NCI-H748 treated with DMSO at 0.1 percent for 48 hours (cell line): ENCODE measurements at regions not wholly inside any gene's neighbourhood (a gene's known extent, or its start where the extent isn't known, plus 50 kb on each side); places are given as distances from the start of the nearest gene placed in this dataset.
"Not testable (repeated sequence)": the region's sequence is repeated elsewhere in the genome, so short reads cannot be mapped to it uniquely, and the experiment has no call there.

Experiments
- DNase-seq: peaks from one replicate; lab custom pipeline; 2025; lab: John Stamatoyannopoulos, UW

- DNase-seq: no peak
Measured at GRCh38 chr2:223181561-223181960, 129.6 kb downstream of the KCNE4 start.

DNA sequence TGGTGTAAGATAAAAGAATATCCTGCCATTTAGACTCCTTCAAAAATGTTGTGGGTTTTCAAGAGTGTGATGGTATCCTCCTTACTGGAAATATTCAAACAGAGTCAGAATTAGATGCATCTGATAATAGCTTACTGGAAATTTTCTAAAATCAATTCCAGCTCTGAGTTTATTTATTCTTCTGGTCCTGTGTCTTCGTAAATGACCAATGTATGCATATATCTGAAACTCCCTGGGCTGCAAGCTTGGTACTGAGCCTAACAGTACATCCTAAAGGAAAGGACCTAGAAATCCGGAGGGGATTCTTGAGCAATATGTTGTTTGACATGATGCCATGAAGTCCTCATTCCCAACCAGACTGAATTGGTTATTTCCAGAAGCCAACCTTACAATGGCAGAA, 130.4 kb downstream of the KCNE4 start:
- DNase-seq: no peak

- peak; percentile 13 for DNase-seq
Measured at GRCh38 chr2:223185638-223186037, 133.6 kb downstream of the KCNE4 start.

DNA sequence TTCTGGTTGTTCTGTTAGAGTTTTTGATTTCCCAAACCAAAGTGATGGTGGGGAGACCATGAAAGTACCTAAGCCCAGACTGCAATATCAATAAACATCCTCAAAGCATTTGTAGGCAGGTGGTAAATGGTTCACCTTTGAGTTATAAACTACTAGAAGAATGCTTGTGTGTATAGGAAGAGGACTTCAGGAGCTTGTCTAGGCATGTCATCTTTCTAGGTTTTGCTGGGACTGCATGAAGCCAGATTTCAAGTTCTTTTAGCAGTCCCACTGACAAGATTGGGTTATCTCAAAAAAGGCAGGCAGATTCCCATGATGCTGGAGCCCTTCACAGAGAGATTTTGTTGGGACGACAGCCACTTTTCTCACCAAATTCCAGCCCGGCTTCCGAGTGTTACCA, 135.3 kb downstream of the KCNE4 start:
- no peak for DNase-seq

GRCh38 chr2:223190561-223191206, 138.7 kb downstream of the KCNE4 start:
- not testable (repeated sequence) for DNase-seq

- DNase-seq: no peak
Measured at GRCh38 chr2:223196331-223196730, 144.3 kb downstream of the KCNE4 start.

DNA sequence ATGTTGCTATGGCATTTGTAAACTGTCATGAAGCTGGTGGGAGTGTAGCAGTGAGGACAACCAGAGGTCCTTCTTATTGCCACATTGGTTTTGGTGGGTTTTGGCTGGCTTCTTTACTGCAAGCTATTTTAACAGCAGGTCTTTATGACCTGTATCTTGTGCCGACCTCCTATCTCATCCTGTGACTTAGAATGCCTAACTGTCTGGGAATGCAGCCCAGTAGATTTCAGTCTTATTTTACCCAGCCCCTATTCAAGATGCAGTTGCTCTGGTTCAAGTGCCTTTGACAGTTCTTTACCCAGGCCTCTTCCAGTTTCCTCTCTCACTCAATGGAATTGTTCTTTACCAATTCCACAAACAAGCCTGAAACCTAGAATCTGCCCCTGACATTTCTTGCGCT, 145.1 kb downstream of the KCNE4 start:
- no peak for DNase-seq

- no peak for DNase-seq
Measured at GRCh38 chr2:223199531-223200515, 147.8 kb downstream of the KCNE4 start.

- DNase-seq: no peak
Measured at GRCh38 chr2:223203971-223204929, 152.3 kb downstream of the KCNE4 start.

GRCh38 chr2:223210489-223210888, 158.5 kb downstream of the KCNE4 start:
- DNase-seq: no peak

DNA sequence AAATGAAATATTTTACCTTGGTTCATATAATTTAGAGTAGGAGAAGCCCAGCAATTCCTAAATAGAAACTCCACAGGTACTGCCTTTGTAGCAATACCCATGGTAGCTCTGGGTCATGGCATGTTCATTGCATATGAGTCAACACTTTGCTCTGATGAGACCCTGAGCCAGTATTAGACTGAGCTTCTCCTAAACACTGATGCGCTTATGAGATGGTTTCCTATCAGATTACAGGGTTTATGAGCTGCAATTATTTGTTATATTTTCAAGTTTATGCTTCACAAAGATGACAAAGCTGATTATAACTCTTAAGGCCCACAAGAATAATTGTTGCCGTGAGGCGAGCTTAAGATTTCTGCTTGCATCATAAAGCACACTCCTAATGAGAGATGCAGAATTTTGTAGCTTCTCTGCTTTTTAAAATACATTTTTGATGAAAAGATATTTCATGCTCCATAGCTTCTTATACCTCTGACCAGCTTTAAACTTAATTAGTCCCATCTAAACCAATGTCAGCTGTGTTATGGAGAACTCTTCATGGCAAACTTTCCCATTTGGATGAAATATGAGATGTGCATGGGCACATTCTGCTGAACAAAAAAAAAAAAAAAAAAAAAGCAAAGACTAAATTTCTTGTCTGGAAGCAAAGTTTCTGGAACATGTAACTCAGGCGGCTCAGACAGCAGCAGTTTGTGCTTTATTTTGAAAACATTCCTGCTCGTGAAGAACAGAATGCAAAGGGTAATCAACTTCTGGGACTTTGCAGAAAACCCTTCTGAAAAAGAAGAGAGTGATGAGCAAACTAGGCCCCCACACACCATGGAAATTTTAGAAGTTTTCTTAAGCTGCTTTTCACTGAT, 162.6 kb downstream of the KCNE4 start:
- no peak for DNase-seq

DNA sequence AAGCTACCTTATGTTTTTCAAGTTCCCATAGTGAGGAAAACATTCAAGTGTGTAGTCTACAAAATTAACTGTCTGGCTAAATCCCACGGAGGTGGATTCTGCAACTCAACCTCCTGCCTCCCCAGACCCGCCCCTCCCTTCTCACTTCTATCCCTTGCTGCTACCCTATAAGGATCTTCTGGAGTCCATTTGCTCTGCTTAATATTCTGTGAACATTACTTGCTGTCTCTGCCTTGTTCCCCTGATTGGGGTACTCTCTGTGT, 163.2 kb downstream of the KCNE4 start:
- no peak for DNase-seq

DNA sequence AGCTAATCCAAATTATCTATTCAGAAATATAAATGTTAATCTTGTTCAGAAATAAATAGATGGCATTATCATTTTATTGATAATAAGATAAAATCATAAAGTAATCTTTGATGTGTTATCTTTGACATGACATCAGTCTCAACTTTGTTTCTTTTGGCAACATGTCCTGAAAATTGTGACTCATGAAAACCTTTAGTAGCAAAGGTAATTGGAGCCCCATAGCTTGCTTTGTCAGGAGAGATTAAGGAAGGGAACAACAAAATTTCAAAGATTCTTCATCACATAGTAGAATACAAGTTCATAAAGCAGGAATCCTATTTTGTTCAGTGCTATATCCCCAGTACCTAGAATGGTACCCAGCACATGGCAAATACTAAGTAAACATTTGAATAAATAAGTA, 165.4 kb downstream of the KCNE4 start:
- DNase-seq: no peak

DNA sequence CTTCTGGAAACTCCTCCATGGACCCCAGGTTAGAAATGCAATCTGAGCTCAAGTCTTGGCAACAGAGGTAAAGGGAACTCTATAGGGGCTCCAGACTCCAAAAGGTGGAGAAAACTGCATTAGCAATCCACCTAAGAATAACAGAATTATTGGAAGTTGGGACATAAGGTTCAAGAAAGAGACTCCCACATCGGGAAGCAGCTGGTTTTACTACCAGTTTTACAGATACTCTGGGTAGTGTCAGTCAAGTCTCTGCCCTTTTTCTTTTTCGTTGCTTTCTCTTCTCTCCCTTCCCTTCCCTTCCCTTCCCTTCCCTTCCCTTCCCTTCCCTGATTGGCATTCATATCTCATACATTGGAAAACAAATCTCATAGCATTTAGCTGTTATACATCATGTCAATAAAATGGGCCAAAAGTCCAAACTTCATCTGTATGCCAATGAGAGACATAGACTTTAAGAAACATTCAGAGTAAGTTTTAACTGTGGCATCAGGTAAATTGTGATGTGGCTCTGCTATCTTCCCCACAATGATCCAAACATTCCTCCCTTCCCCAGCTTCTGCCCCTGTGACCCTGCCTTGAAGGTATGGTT, 166.7 kb downstream of the KCNE4 start:
- no peak for DNase-seq

GRCh38 chr2:223219872-223220657, 168.1 kb downstream of the KCNE4 start:
- DNase-seq: no peak

- no peak for DNase-seq
Measured at GRCh38 chr2:223220658-223220925, 168.6 kb downstream of the KCNE4 start.

GRCh38 chr2:223221139-223221835, 169.3 kb downstream of the KCNE4 start:
- no peak for DNase-seq

DNA sequence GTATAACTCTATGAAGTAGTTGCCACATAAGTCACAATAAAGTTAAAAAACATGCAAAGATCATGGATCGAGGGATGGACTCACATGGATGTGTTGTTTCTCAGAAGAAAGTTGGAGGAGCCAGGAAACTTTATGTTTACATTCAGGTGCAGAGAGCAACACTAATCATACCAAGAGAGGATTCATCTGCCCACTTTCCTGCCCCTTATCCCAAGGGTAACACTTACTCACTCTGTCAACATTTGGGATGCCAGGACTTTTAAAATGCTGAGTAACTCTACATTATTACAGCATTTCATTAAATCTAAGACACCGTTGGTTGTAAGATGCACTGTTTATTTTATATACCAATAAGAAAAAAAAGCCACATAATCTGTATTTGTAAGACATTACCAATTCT, 170.4 kb downstream of the KCNE4 start:
- no peak for DNase-seq

DNA sequence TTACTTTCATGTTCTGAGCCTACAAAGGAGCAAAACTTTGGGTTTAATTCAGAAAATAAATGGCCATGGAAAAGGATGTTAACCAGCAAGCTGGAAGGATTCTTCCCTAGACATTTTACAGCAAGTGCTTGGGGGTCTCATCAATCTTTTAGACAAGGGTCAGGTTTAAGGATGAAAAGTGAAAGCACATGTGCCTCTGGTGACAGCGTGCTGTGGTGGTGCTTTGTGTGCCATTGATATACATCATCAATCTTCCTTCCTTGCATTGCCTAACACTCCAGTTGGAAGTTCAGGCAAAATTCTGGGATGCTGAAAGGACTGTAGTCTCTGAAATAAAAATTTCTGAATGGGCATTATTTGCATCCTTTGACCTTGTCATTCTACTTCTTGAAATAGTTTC, 171.2 kb downstream of the KCNE4 start:
- DNase-seq: no peak

DNA sequence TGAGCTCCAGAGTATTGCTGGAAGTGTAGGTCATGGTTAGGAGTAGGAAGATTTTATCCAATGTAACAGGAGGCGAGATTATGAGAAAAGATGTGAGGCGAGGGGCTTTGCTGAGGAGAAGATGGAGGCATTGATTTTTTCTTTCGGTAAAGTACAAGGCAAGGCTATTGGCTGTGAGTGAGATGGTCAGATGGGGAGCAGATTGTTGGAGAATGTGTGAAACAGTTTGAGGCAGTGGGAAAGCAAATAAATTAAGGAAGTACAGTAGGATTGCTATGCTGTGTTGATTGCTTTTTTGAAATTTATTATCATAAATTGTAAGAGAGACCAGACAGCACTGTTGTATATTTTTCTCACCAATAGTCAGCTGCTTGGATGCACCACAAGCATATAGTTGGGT, 173.3 kb downstream of the KCNE4 start:
- DNase-seq: no peak
